ENCODE measurements at regions not wholly inside any gene's neighbourhood (a gene's known extent, or its start where the extent isn't known, plus 50 kb on each side); places are given as distances from the start of the nearest gene placed in this dataset.
"Not testable (repeated sequence)": the region's sequence is repeated elsewhere in the genome, so short reads cannot be mapped to it uniquely, and the experiment has no call there.

- TF ChIP-seq CTCF (IDR thresholded peaks at IDR 0.05), result no peak
- DNase-seq, result no peak
- H3K4me1 ChIP-seq, result no peaks in the 10 kb centered on the region
- no peak for ATAC-seq
- H3K4me3 ChIP-seq, result no peak overlapping the region
- no peak overlapping the region for H3K27ac ChIP-seq
- H3K9me3 ChIP-seq, result no peaks in the 10 kb centered on the region
- intact Hi-C loops (cut with DNase I), result no loop called here
- H3K36me3 ChIP-seq, result no peaks in the 10 kb centered on the region
- peaks cover 9% of the 10 kb centered on the region for H3K27me3 ChIP-seq
Measured at GRCh38 chr13:112172641-112173251, 105.8 kb downstream of the SOX1 start.

GRCh38 chr13:112174476-112175110 lies 107.6 kb downstream of the SOX1 start:
- Histone ChIP-seq H3K27ac (no peak overlapping the region), H3K4me1 (no peaks in the 10 kb centered on the region), H3K9me3 (no peaks in the 10 kb centered on the region), H3K27me3 (peaks cover 9% of the 10 kb centered on the region), H3K36me3 (no peaks in the 10 kb centered on the region), H3K4me3 (no peak overlapping the region)
- ATAC-seq, result no peak
- no peak for TF ChIP-seq CTCF (IDR thresholded peaks at IDR 0.05)
- no peak for DNase-seq
- intact Hi-C loops (cut with DNase I), result no loop called here

- H3K4me1 ChIP-seq, result no peaks in the 10 kb centered on the region
- no peaks in the 10 kb centered on the region for H3K9me3 ChIP-seq
- no peak overlapping the region for H3K4me3 ChIP-seq
- no peak for ATAC-seq
- no peak overlapping the region for H3K27ac ChIP-seq
- no peaks in the 10 kb centered on the region for H3K36me3 ChIP-seq
- intact Hi-C loops (cut with DNase I), result no loop called here
- DNase-seq, result no peak
- TF ChIP-seq CTCF (IDR thresholded peaks at IDR 0.05), result no peak
- peaks cover 9% of the 10 kb centered on the region for H3K27me3 ChIP-seq
Measured at GRCh38 chr13:112175162-112176075, 108.5 kb downstream of the SOX1 start.

GRCh38 chr13:112176141-112177119 lies 109.5 kb downstream of the SOX1 start:
- H3K27ac ChIP-seq; intact Hi-C loops (cut with DNase I); H3K4me1 ChIP-seq; H3K9me3 ChIP-seq; DNase-seq; ATAC-seq; H3K36me3 ChIP-seq; H3K27me3 ChIP-seq; H3K4me3 ChIP-seq: not testable (repeated sequence)

- H3K4me3 ChIP-seq, result no peak overlapping the region
- no peak overlapping the region for H3K27ac ChIP-seq
- H3K4me1 ChIP-seq, result no peaks in the 10 kb centered on the region
- no peak for TF ChIP-seq CTCF (IDR thresholded peaks at IDR 0.05)
- no peaks in the 10 kb centered on the region for H3K36me3 ChIP-seq
- ATAC-seq (no peak), DNase-seq (no peak)
- no peaks in the 10 kb centered on the region for H3K9me3 ChIP-seq
- H3K27me3 ChIP-seq, result peaks cover 3% of the 10 kb centered on the region
- intact Hi-C loops (cut with DNase I), result no loop called here
Measured at GRCh38 chr13:112177450-112178288, 110.7 kb downstream of the SOX1 start.

Measured in upper lobe of right lung (tissue), 1 donor.